HG03521 (cell line): ENCODE measurements at regions not wholly inside any gene's neighbourhood (a gene's known extent, or its start where the extent isn't known, plus 50 kb on each side); places are given as distances from the start of the nearest gene placed in this dataset.
"Not testable (repeated sequence)": the region's sequence is repeated elsewhere in the genome, so short reads cannot be mapped to it uniquely, and the experiment has no call there.

ENCODE experiments used
- ATAC-seq: cut with Tn5 transposase; IDR thresholded peaks from one replicate; pipeline ENCODE4 v1.9.1; 2021; ENCODE audit warnings: mild to moderate bottlenecking, moderate library complexity; ENCODE audit not compliant: unreplicated experiment

DNA sequence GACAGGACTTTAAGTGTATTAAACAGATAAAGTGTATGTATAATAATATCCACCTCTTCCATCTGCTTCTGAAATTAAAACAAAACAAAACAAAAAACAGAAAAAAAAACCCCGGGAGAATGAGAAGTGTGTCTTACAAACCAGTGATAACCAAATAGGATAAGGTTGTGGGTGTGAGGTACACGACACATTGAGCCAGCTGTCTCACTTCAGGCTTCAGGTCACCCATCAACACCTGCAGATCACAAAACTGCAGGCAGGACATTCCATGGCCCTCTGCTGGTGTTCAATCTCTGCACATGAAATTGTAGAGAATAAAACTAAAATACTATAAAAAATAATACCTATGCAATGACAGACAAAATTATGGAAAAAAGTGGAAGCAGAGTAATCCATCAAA lies 339.9 kb downstream of the SFMBT2 start:
- no peak for ATAC-seq

- ATAC-seq = no peak
Observed at GRCh38 chr10:7069706-7070105, 341.1 kb downstream of the SFMBT2 start.

DNA sequence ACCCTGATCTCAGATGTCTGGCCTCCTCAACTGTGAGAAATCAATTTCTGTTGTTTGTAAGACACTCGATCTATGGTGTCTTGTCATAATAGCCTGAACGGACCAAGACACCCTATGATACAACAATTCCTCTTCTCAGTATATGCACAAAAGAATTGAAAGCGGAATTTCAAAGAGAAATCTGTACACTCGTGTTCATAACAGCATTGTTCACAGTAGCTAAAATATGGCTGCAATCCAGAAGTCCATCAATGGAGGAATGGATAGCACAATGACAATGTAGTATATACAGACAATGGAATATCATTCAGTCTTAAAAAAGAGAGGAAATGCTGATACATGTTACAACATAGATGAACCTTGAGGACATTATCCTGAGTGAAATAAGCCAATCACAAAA lies 354.6 kb downstream of the SFMBT2 start:
- no peak for ATAC-seq

DNA sequence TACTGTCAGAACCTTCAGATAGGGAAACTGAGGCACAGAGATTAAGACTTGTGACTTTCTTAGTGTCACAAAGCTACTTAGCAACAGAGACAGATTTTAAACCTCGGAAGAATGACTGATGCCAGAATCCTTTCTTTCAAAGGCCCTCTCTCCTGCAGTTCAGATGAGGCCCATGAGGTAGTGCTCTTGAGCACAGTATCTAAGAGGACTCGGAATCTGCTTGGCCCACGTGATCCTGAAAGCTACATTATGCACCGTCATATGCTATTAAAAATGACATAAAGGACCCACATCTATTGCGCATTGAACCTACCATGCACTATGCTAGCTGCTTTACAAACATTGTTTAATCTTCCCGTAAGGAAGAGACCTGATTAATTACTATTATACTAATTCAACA lies 355.9 kb downstream of the SFMBT2 start:
- ATAC-seq = peak; percentile 46

DNA sequence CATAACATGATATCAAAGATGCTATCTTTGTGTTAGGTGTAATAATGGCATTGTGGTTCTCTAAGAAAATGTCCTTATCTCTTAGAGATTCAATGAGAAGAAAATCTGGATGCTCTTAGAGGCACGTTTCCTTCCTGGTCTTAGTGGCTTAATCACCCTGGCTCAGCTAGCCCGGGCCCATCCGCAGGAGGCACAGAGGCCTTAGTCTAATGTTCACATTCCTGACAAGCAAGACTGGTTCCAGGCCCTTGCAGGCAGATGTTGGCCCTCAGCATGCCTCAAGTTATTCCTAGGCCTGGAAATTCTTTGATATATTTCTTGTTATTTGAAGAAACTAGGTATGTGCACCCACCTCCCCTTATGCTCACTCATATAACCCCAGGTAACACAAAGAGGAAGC lies 357.6 kb downstream of the SFMBT2 start:
- no peak for ATAC-seq

GRCh38 chr10:7050024-7050423 lies 360.8 kb downstream of the SFMBT2 start:
- ATAC-seq = not testable (repeated sequence)

DNA sequence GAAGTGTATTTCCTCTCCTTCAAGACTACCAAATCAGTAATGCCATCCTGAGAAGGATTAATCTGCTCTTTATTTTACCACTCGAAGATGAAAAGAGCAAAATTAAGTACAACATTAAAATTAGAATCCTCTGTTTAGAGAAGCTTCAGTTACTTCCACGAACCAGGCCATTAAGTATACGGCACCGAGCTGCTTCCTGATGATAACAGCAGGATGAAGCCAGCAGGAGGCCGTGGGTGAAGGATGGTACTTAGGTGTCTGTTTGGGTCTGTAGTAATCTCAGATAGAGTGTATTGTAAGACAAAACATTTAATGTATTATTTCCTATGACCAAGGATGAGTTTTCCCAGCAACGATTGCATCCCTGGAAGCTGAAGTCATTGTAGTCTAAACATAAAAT lies 362.8 kb downstream of the SFMBT2 start:
- no peak for ATAC-seq

GRCh38 chr10:7046615-7047014 lies 364.2 kb downstream of the SFMBT2 start:
- ATAC-seq = peak; percentile 54

DNA sequence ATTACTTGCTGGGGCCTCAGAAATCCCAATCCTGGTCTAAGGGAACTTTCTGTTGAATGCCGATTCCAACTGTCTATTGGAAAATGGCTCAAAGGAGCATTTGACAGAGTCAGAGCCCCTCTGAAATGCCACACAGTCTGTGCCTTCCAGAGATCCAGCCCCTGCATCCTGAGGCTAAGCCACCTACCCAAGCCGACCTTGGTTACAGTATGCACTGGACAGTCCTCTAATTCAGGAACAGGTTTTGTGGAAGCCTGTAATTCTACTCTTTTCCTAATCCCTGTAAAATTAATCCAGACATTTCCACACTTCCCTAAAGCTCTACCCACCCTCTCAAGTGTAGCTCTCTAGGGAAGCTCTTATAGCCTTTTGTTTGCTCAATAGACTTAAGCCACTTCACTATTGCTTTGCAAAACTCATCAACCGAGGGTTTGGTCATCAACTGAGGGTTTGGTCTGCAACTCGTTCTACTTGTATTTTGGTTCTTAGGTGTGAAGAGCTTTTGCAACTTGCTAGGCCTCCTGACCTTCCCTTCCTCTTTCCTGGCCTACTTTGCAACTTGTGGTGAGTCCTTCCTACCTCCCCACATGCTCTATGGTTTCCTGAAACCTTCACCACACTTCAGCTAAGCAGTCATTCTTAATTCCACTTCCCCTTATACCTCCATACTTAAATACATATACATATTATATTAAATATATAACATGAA lies 364.8 kb downstream of the SFMBT2 start:
- ATAC-seq = peak; percentile 80

GRCh38 chr10:7043055-7043653 lies 367.7 kb downstream of the SFMBT2 start:
- no peak for ATAC-seq

- ATAC-seq = no peak
Observed at GRCh38 chr10:7042419-7043054, 368.3 kb downstream of the SFMBT2 start.

DNA sequence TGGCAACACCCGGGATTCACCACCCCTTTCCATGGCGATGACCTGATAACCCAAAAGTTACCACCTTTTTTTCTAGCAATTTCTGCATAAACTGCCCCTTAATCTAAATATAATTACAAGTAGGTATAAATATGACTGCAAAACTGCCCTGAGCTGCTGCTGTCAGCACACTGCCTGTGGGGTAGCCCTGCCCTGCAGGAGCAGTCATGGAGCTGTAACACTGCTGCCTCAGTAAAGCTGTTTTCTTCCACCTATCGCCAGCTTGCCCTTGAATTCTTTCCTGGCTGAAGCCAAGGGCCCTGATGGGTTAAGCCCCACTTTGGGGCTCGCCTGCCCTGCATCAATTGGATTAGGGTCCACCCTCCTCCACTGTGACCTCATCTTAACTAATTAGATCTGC lies 368.8 kb downstream of the SFMBT2 start:
- no peak for ATAC-seq

- ATAC-seq = no peak
Observed at GRCh38 chr10:7040681-7041080, 370.2 kb downstream of the SFMBT2 start.

- ATAC-seq = no peak
Observed at GRCh38 chr10:7039859-7040258, 371.0 kb downstream of the SFMBT2 start.

- no peak for ATAC-seq
Observed at GRCh38 chr10:7038416-7038815, 372.4 kb downstream of the SFMBT2 start.

GRCh38 chr10:7037434-7037833 lies 373.4 kb downstream of the SFMBT2 start:
- not testable (repeated sequence) for ATAC-seq

GRCh38 chr10:7036951-7037350 lies 373.9 kb downstream of the SFMBT2 start:
- ATAC-seq = no peak

DNA sequence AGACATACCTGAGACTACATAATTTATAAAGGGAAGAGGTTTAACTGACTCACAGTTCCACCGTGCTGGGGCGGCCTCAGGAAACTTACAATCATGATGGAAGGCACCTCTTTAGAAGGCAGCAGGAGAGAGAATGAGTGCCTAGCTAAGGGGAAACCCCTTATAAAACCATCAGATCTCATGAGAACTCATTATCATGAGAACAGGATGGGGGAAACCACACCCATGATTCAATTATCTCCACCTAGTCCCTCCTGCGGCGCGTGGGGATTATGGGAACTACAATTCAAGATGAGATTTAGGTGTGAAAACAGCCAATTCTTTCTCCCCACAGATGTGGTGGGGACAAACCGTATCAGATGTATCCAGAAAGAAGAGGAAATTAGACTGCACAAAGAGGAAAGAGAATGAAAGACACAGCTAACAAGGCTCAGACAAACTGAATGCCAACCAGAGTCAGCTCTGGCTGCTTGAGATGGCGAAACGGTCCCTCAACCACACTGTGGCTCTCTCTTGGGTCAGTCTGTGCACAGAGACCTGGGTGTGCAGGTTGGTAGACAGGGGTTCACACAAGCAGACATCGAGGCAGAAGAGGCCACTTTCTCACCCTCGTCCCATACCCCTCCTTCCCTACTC lies 375.6 kb downstream of the SFMBT2 start:
- ATAC-seq = no peak

GRCh38 chr10:7033031-7033430 lies 377.8 kb downstream of the SFMBT2 start:
- ATAC-seq = no peak

DNA sequence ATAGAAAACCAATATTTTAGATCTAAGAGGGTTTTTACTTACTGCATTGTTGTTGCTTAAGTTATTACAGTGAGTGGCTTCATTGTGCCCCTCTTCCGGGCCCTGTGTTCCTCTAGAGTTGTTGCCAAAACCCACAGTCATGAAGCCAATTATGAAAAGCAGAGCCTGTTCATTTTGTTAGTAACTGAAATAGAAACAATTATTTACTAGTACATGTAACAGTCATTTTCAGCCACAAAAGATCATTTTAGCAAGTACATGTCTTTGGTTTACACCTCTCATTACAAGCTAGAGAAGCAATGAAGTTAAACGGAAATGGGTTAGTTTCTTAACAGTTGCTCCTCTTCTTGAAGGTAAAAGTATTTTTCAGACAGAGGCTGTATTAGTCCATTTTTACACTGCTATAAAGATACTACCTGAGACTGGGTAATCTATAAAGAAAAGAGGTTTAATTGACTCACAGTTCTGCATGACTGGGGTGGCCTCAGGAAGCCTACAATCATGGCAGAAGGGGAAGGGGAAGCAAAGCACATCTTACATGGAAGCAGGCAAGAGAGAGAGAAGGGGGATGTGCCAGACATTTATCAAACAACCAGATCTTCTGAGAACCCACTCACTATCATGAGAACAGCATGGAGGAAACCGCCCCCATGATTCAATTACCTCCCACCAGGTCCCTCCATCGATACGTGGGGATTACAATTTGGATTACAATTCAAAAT lies 380.5 kb downstream of the SFMBT2 start:
- ATAC-seq = no peak

GRCh38 chr10:7029672-7030071 lies 381.2 kb downstream of the SFMBT2 start:
- ATAC-seq = no peak
